ENCODE measurements at regions not wholly inside any gene's neighbourhood (a gene's known extent, or its start where the extent isn't known, plus 50 kb on each side); places are given as distances from the start of the nearest gene placed in this dataset.
"Not testable (repeated sequence)": the region's sequence is repeated elsewhere in the genome, so short reads cannot be mapped to it uniquely, and the experiment has no call there.

DNA sequence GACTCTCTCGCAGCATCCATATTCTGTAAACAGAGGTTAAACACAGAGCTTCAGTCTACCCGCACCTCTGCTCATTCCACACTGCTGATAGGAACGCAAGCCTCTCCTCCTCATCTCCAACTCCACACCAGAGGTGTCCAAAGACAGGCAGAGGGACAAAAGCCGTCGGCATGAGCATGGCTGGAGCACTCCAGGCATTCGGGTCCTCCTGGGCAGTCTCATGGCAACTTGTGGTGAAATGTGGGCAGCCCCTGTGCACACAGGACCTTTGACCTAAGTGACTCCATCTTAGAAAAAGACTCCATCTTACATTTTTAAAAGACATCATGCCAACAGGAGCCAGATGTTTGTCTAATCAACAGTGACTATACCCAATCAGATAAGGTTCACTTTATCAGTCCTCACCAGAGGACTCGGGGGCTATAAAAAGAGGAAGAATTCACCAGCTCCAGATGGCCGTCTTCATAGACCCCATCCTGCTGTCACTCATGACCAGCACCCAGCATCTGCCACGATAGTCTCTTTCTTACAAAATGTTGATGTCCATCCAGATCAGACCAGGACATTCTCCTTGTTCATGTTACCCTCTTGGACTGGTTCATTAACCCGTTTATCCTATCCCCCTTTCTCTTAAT lies 304.4 kb downstream of the ANAPC1 start:
- DNase-seq (ENCODE audit: low read depth) = not testable (repeated sequence)

GRCh38 chr2:111580616-111581015 lies 303.4 kb downstream of the ANAPC1 start:
- not testable (repeated sequence) for DNase-seq (ENCODE audit: low read depth)

DNA sequence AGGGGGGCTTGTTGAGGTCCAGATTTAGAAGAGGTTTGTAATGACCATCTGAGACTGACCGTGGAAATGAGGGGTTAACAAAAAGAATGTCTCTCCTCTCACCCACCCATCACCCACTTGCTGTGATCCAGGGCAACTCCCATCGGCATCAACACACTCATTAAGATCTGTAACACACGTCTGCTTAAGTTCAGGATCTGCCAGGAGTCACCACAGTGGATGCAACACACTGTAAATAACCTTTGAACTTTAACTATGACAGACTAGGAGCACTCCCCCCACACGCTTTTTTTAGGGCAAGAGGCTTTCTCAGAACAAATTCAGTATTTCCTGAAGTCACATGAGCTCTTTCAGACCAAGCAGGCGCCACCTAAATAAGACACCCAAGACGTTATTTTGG lies 301.9 kb downstream of the ANAPC1 start:
- not testable (repeated sequence) for DNase-seq (ENCODE audit: low read depth)

GRCh38 chr2:111583480-111583879 lies 300.5 kb downstream of the ANAPC1 start:
- DNase-seq (ENCODE audit: low read depth) = not testable (repeated sequence)

DNA sequence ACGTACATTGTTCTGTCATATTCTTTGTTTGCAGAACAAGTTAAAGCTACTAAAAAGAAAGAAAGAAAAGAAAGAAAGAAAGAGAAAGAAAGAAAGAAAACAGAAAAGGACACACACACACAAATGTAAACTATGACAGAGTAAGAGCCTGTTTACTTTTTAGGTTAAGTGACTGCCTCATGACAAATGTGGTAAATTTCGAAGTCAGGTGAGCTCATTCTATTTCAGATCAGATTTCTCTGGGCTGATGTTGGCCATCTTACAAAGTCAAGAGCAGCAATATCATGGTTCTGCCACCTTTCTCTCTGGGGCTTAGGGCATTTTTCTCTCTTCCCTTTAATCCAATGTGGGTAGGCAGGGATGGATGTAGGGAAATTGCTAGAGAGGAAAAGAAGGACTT lies 299.5 kb downstream of the ANAPC1 start:
- DNase-seq (ENCODE audit: low read depth) = not testable (repeated sequence)

- not testable (repeated sequence) for DNase-seq (ENCODE audit: low read depth)
These were observed 299.0 kb downstream of the ANAPC1 start for GRCh38 chr2:111584950-111585349.

- DNase-seq (ENCODE audit: low read depth) = not testable (repeated sequence)
These were observed 298.0 kb downstream of the ANAPC1 start for GRCh38 chr2:111586014-111586413.

GRCh38 chr2:111595072-111595471 lies 288.9 kb downstream of the ANAPC1 start:
- not testable (repeated sequence) for DNase-seq (ENCODE audit: low read depth)

- DNase-seq (ENCODE audit: low read depth) = not testable (repeated sequence)
These were observed 286.9 kb downstream of the ANAPC1 start for GRCh38 chr2:111596808-111597705.

- not testable (repeated sequence) for DNase-seq (ENCODE audit: low read depth)
These were observed 285.0 kb downstream of the ANAPC1 start for GRCh38 chr2:111598944-111599343.

DNA sequence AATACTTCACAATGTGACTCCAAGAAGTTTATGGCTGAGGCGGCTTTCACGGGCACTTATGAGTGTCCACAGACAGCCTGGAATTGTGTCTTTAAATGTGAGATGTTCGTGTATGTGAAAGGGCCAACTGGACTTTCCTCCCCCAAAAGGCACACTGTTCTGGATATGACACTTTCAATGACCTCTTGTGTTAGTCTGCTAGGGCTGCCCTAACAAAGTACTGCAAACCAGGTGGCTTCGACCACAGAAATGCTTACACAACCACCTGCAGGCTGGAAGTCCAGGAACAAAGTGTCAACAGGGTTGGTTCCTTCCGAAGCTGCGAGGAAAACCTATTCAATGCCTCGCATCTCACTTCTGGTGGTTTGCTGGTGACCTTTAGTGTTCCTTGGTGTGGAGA lies 281.7 kb downstream of the ANAPC1 start:
- not testable (repeated sequence) for DNase-seq (ENCODE audit: low read depth)

DNA sequence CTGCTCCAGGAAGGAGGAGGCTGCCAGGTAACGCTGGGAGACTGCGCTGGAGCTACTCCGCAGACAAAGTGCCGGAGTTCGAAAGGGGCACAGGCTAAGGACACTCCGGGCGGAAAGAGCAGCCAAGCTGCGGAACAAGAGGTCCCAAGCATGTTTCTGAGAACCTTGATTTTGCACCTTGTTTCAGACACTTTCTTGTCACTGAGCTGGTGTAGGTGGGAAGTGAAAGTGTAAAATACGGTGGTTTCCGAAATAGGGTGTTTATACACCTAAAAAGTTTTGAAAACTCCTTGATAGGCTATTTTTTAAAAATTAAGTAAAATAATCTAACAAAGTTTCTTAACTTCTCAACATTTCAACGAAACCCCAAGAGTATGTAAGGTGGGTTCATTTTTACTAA lies 278.2 kb downstream of the ANAPC1 start:
- not testable (repeated sequence) for DNase-seq (ENCODE audit: low read depth)

DNA sequence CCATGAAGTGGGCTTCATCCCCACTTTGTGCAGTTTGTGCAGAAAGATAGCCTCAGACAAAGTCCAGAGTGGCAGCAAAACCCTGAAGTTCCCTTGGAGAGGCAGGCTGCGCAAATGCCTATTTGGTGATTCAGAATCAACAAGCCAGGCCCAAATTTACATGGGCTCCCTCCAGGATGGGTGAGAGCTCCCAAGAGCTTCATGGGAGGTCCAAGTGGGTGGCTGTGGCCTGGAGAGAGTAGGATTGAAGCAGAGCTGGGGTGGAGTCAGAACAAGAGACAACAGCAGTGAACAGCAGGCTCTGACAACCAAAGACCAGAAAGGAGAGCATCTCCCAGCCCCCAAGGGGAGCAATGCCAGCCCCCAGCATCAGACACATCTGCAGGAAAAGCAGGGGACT lies 277.4 kb downstream of the ANAPC1 start:
- DNase-seq (ENCODE audit: low read depth) = not testable (repeated sequence)

- not testable (repeated sequence) for DNase-seq (ENCODE audit: low read depth)
These were observed 274.7 kb downstream of the ANAPC1 start for GRCh38 chr2:111609146-111609844.

- DNase-seq (ENCODE audit: low read depth) = not testable (repeated sequence)
These were observed 274.0 kb downstream of the ANAPC1 start for GRCh38 chr2:111610035-111610434.

GRCh38 chr2:111616651-111617218 lies 267.3 kb downstream of the ANAPC1 start:
- no peak for DNase-seq (ENCODE audit: low read depth)

- DNase-seq (ENCODE audit: low read depth) = no peak
These were observed 266.4 kb downstream of the ANAPC1 start for GRCh38 chr2:111617299-111618225.

- DNase-seq (ENCODE audit: low read depth) = peak; percentile 86
These were observed 265.6 kb downstream of the ANAPC1 start for GRCh38 chr2:111618226-111618977.

GRCh38 chr2:111618978-111619902 lies 264.8 kb downstream of the ANAPC1 start:
- DNase-seq (ENCODE audit: low read depth) = no peak

All from stromal cell of bone marrow (primary cell).